GM11168 (cell line): ENCODE measurements at regions not wholly inside any gene's neighbourhood (a gene's known extent, or its start where the extent isn't known, plus 50 kb on each side); places are given as distances from the start of the nearest gene placed in this dataset.
"Not testable (repeated sequence)": the region's sequence is repeated elsewhere in the genome, so short reads cannot be mapped to it uniquely, and the experiment has no call there.

Source experiments
- in situ Hi-C: fragments of 300-500 bp; cut with MboI; formaldehyde crosslinking; loops from one replicate; pipeline ENCODE4 v1.12.0; 2022; ENCODE audit warnings: low sequenced_read_pairs; ENCODE audit not compliant: unreplicated experiment

DNA sequence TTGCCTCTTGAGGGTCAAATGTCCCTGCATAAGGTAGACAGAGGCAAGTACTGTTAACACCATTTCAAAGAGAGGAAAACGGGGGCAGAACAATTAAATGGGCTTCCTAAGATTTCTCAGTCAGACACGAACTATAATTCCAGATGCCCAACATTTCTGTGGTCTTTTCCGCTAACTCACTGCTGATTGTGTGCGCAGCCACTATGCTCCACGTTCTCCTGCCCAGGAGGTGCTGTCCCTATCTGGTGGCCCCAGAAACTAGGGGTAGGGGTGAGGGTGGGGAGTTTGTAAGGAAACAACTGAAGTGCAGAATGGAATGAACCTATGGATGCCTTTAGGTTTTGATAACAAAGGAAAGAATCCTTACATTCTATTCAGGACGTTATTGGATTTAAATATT is 86.1 kb upstream of the BACH2 start:
- in situ Hi-C loops: loop anchor here (25.0 kb wide), 1 partner anchor 445 kb away; no protein-coding TSS in a partner anchor

DNA sequence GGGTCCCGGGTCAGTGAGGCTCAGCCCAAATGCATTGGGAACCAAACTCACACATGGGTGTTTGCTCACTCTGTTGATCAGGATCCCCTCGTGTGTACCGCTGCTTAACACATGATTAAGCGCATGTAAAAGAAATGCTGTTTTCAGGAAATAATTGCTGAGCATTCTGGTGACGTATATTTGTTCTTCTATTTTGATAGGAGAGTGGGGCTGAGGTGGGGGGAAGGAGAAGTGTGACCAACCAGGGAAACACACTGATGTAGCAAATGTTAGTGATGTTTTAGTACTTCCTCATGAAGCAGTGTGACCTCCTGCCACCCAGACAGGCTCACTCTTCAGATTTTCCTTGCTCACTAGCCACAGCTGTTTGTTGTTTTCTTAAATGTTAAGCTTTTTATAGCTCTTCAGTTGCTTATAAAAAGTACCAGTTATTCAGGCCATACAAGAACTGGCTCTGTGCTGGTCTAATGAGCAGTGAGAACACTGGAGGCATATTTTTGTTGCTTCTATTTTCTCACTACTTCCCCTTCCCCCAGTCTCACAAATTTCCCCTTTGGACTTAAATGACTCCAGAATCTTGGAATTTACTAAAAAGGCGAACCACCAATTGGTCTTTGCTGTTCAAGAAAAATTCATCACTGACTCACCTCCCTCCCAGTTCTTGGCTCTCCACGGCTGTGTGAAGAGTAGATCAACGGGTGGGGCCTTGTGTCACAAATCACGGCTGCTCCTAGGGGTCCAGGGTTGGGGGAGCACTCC is 79.2 kb upstream of the BACH2 start:
- in situ Hi-C loops: loop anchor here (25.0 kb wide), 1 partner anchor 439 kb away; no protein-coding TSS in a partner anchor

DNA sequence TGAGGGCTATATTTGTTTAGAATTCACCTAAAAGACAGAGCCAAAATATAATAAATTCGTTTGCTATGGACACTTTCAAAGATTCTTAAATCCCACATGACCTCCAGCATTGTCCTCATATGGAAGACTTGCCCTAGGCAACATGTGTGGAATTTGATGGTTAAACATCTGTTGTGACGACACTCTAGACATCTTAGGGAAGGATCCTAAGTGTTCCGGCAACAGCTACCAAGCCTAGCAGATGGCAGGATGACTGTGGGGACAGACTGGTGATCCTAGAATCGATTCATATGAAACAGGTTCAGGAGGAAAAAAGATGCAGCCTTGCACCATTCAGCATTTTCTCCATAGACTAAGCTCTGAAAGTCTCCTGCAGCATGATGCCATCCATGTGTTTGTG is 77.6 kb upstream of the BACH2 start:
- in situ Hi-C loops: no loop called here

DNA sequence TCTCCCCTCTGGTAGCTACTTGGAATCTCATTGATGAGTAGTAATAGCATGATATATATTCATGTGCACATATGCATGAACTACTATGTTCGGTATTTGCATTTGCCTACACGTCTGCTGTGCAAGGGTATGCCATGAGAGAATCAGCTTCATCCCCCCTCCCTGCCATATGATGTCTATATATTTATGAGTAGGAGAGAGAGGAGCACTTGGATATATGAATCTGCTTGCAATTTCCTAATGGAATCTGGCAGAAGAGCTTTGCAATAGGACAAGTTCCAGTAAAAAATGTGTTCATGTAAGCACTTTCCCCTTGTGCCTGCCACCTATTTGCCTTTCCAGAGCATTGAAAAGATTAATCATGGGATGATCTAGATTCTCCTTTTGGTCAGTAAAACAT is 76.2 kb upstream of the BACH2 start:
- in situ Hi-C loops: no loop called here

DNA sequence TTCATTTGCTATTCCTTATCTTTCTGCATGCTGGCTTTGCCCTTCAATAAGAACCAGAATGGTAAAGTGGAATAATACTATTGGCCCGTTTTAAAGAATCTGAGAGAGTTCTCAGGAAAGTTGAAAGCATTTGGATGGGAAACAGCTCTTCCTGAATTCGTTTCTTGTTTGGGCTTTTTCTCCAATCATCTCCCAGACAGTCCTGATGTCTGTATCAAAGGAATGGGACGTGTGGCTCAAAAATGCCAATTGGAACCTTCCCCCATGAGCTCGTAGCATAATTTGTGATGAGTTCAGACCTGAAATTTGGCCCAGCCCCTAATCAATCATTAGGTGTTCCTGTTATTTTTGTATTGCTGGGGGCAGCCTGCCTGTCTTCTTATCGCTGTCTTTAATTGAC is 75.8 kb upstream of the BACH2 start:
- in situ Hi-C loops: no loop called here

DNA sequence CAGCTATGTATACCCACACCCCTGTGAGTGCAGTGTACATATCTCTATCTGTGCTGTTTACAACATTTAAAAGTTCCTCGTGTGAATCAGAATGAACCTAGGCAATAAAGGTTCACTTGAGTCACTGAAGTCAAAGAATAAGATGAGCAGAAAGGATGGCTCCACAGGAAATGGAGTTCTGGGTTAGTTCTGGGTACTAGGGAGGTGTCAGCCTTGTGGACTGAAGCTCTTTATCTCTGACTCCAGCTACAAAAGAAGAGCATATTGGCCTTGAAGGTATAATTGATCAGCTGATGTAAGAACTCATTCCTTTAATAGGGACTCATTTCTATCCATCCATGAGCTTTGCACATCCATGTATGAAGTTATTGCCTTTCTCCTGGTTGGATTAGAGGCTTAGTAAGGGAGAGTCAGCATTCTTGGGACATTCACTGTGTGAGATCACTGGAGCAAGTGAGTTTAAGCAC is 73.9 kb upstream of the BACH2 start:
- in situ Hi-C loops: no loop called here

DNA sequence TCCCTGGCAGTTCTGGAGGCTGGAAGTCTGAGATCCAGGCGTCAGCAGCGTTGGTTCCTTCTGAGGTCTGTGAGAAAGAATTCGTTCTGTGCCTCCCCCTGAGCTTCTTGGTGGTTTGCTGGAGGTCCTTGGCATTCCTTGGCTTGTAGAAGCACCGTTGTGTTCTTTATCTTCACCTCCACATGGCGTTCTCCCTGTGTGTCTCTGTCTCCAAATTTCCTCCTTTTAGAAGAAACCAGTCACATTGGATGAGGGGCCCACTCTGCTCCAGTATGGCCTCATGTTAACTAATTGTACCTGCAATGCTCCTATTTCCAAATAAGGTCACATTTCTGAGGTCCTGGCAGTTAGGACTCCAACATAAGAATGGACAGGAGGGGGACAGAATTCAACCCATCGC is 73.0 kb upstream of the BACH2 start:
- in situ Hi-C loops: no loop called here

DNA sequence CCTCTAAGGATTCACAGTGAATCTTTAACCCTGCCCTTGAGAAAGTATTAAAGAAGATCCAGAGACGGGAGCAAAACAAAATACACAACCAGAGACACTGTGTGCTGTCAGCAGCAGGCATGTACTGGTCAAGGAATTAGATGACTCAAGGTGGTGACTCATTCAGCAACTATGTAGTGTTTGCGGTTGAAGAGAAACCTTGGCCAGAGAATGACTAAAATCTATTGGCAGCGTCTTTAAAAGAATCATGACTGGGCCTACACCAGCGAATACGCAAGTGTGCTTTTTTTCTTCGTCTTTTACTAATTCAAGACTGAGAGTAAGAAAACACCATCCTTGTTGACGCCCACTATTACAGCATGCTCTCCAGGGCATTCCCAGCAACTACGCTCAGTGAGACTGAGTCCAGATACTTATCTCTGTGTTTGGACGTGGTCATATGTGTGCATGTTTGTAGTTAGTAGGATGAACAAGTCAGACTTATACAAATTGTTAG is 72.4 kb upstream of the BACH2 start:
- in situ Hi-C loops: no loop called here

DNA sequence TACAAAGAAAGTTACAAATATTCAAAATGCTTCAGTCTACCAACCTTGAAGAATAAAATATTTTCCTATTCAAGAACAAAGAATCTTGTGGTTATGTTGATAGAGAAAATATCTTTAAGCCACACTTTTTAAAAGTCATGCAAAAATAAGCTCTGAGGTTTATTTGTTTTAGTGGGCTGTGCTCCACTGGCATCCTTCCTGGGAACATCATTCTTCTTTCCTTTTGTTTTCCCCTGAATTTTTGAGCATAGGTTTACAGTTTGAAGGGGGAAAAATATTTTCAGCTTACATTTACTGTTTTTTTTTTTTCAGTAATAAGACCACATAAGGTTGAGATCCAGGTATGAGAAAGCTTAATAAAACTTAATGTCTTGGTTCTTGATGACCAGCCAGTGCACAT is 72.0 kb upstream of the BACH2 start:
- in situ Hi-C loops: no loop called here

DNA sequence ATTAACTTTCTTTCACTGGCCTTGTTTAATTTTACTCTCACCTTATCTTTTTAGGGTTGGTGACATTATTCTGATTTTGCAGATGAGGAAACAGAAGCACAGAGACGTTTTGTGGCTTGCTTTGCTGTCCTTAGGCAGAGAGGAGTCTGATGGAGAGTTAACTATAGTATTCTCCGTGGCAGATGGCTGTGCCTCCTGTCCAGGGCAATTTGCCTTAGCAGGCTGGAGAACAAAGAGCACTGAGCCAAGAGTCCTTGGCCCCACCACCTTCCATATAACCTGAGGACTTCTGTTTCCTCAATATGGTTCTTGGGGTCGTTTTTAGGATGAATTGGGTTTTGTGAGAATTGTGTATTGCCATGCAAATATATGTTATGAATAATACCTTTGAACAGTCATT is 71.4 kb upstream of the BACH2 start:
- in situ Hi-C loops: no loop called here

DNA sequence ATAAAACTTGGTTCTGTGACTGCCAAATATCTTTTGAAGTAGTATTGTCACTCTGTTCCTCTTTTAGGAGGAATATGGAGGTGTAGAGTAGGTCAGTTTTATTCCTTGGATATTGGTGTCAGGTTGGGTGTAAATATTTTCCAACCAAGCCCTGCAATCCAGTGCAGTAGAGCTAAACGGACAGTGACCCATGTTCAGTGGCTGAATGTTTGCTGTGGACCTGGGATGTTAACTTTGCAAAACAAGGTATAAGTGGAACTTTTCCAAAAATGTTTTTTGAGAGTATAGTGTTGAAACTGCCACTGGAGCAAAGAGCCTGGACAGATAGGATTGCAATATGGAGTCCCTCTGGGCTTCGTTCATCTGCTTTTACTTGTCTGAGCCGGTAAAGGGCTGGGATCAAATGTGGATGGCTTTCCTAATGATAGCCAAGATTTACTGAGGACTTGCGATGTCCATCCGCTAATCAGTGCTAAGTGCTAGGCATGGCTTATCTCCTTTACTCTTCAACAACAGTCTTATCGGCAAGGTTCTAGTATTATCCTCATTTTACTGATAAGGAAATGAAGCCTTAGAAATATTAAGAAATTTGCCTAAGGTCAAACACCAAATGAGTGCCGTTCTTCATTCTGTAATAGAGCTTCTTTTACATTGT is 69.0 kb upstream of the BACH2 start:
- in situ Hi-C loops: no loop called here

DNA sequence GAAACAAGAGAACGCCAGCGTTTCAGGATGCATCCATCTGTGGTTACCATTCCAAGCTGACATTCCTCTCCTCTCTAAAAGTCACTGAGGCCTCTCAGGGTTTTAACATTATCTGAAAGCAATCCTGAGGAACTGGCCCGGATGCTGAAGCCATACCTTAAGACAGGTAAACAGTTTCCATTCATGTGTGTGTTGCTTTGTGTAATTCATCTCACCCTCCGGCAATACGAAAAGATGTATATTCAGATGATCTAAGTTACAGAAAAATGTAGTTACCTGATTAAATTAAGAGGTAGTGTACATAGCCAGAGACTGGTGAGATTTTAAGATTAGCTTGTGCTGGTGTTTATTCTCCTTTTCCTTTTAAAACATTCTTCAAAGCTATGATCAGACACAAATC is 68.4 kb upstream of the BACH2 start:
- in situ Hi-C loops: no loop called here

DNA sequence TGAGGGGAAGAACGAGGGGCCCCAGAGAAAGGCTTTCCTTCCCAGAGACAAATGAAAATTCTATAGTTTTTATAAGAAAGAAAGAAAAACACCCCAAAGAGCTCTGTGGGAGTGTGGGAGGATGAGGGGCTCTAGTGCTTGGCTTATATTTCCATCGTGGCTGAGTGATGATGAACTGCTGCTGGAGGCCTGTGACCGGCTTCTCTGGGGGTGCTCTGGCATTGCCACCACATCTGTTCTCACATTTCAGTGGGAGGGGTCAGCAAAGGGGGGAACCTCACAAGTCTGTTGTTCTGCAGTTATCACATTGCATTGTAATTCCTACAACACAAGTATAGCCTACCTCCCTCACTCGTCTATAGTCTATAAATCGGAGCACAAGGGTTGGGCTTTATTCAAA is 67.6 kb upstream of the BACH2 start:
- in situ Hi-C loops: no loop called here

DNA sequence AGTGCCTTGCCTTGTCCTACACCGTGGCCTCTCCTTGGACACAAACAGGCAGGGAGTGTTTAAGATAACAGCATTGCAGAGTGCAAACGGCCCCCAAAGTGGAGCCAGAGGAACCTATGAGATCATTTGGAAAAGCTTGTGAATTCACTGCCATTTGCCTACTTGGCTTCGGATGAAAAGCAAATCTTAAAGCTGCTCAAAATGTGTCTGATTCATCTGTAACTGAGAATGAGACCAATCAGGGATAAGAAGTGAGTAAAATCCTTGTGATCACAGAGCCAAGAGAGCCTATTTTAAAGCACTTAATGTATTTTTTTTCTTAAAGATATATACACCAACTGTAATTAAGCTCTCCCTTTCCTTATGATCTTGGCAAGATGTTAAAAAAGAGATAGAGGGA is 65.7 kb upstream of the BACH2 start:
- in situ Hi-C loops: no loop called here

DNA sequence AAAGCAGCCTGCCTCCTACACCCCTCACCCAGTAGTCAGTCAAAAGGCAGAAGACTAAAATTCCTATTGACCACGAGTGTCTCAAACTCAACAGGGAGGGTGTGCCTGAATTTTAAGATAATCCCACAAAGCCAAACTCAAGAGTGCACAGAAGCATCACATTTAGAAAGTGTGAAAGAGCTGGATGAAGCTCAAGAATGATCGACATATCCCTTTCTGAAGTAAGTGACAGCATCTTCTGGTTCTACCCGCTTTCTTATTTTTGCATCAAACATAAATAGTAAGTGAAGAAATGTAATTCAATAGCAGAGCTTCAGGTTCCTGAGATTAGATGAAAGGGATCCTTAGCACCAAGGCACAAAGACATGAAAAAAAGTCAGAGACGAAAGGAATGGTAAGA is 64.5 kb upstream of the BACH2 start:
- in situ Hi-C loops: no loop called here

DNA sequence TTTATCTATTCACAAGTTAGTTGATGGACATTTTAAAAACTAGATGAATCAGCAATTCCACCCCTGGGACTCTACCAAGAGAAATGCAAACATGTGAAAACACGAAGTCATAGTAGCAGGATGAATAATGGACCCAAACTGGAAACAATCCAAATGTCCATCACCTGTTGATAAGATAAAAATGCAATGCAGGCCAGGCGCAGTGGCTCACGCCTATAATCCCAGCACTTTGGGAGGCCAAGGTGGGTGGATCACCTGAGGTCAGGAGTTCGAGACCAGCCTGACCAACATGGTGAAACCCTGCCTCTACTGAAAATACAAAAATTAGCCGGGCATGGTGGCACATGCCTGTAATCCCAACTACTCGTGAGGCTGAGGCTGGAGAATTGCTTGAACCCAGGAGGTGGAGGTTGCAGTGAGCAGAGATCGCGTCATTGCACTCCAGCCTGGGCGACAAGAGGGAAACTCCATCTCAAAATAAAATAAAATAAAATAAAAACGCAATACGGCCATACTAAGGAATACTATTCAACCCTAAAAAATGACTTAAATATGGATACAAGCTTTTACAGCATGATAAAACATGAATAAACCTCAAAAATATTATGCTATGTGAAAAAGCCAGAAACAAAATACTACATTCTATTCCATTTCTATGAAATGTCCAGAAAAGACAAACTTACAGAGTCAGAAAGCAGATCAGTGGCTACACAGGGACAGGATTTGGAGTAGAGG is 61.6 kb upstream of the BACH2 start:
- in situ Hi-C loops: not testable (repeated sequence)

DNA sequence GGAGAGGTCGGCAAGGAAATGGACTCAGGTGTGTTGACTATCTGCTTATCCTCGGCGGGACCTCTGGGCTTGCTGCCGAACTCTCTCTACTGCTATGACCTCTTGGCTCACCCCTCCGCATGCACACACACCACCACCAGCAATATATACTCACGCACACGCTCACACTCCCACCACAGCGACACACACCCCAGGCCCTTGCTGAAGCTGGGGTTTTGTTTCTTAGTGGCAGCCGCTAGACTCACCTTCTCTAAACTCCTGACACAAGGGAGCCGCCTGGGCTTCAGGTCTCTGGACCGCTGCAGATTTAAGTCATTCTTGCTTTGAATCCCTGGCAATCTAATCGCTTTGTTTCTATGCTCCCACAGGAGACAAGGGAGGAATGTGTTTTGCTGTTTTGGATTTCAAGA is 59.4 kb upstream of the BACH2 start:
- in situ Hi-C loops: no loop called here

DNA sequence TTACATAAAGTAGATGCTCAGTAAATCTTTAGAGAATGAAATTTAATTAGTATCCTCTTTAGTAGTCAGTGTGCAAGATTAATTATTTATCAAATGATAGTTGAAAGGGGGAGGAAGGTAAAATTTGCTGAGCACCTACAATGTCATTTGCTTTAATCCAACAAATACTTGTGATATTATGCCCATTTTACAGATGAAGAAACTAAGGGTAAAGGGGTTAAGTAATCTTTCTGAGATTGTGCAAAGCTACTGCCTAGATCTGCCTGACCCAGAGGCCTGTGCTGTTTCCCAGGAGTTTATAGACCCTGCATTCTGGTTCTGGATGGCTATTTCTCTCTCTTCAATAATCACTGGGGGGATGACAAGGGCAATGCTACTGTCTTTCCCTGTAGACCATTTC is 58.3 kb upstream of the BACH2 start:
- in situ Hi-C loops: no loop called here

DNA sequence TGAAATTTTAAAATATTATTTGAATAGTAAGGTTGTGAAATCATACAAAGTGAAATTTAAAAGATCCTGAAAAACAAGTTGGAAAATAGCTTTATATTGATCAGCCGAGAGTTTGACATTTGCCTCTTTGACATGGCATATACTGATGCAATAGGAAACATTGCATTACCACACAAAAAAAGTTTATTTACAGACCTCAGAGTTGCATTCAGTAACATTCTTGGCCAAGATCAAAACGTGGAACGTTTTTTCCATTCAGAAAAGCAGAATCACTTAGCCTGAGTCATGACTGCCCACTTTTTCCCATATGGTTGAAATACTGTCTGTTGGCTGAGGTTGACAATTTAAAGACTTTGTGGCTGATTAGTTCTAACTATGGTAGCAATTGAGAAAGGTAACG is 55.1 kb upstream of the BACH2 start:
- in situ Hi-C loops: no loop called here

DNA sequence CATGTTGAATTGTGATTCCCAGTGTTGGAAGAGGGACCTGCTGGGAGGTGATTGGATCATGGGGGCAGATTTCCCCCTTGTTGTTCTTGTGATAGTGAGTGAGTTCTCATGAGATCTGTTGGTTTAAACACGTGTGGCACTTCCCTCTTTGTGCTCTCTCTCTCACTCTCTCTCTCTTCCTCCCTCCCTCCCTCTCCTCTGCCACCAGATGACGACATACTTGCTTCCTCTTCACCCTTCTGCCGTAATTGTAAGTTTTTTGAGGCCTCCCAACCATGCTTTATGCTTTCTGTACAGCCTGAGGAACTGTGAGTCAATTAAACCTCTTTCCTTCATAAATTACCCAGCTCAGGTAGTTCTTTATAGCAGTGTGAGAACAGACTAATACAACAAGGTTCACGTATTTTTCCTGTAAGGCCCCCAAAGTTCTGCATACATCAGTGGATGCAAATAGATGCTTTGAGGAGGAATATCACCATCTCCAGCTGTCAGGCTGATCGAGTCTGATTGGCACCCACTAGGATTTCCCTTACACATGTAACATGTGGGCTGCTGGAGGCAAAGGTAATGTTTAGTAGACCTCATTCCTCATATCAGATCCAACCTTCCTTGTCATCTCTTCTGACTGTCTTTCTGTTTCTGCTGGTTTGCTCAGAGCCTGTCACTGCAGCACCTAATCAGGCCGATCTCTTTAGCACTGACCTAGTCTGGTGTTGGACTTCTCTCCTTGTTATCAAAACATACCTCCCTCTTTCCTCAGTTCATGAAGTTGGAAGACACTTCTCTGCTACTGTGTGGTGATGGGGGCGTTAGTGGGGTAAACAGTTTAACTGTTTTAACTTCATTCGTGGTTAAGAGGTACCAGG is 54.3 kb upstream of the BACH2 start:
- in situ Hi-C loops: no loop called here
